GM19043 (cell line): ENCODE measurements at regions not wholly inside any gene's neighbourhood (a gene's known extent, or its start where the extent isn't known, plus 50 kb on each side); places are given as distances from the start of the nearest gene placed in this dataset.

Experiments
- ATAC-seq: cut with Tn5 transposase; IDR thresholded peaks from one replicate; pipeline ENCODE4 v1.9.1; 2021; ENCODE audit warnings: low read depth; ENCODE audit not compliant: unreplicated experiment

DNA sequence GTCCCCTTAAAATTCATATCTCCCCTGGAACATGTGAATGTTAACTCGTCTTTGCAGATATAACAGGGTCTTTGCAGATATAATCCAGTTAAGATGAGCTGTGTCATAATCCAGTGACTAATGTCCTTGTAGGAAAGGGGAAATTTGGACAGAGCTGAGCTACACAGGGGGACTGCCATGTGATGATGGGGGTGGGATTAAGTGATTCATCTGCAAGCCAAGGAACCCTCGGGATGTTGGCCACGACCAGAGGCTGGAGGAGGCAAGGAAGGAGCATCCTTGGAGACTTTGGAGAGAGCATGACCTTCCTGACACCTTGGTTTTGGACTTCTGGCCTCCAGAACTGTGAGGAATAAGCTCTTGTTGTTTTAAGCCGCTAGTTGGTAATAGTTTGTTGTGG, 153.9 kb upstream of the PCBD1 start:
- no peak for ATAC-seq

DNA sequence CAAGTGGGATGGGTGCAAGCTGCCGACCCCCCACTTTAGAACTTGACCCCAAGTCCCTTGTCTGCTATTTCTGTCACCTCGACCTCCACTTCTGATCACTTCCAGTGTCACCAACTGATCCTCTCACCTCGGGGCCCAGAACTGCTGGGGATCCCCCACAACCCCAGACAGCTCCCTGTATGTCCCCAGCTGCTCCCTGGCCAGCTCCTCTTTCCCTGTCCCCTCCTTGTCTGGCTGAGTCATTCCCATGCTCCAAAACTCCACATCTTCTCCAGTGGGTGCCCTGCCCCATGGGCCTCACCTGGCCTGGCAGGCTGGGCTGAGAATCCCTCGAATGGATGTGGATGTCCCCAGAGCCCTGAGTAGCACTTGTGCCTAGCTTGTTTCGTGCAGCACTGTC, 154.3 kb upstream of the PCBD1 start:
- ATAC-seq = no peak

DNA sequence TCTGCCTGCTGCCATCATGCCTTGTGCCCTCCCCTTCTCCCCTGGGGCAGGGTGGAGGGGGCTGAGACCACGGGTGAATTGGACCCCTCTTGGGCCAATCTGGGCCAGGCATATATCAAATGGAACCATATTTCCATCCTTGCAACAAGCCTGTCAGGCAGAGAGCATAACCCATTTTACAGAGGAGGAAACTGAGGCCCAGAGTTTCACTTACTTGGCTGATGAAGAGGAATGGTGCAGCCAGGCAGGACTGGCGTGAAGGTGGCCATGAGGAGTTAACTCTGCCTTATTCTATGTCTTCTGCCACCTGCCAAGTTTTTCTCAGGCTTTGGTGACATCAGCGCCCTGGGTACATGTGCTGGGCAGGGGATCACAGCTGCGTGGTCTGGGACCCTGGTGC, 155.5 kb upstream of the PCBD1 start:
- ATAC-seq = no peak

DNA sequence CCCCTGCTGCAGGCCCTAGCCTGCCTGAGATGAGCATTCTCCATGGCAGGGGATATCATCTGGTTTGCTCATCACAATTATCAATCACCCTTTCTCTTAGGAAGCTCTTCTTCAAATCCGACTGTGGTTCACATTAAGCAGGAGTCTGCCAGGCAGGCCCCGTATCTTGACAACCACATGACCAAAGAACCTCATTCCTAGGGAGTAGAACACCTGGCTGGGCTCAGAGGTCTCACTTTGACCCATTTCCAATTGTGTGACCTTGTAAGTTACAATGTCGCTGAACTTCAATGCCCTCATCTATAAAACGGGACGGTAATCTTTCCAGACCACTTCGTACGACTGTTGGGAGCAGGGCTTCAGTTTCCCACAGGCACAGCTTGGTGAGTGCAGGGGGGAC, 156.4 kb upstream of the PCBD1 start:
- ATAC-seq = no peak

DNA sequence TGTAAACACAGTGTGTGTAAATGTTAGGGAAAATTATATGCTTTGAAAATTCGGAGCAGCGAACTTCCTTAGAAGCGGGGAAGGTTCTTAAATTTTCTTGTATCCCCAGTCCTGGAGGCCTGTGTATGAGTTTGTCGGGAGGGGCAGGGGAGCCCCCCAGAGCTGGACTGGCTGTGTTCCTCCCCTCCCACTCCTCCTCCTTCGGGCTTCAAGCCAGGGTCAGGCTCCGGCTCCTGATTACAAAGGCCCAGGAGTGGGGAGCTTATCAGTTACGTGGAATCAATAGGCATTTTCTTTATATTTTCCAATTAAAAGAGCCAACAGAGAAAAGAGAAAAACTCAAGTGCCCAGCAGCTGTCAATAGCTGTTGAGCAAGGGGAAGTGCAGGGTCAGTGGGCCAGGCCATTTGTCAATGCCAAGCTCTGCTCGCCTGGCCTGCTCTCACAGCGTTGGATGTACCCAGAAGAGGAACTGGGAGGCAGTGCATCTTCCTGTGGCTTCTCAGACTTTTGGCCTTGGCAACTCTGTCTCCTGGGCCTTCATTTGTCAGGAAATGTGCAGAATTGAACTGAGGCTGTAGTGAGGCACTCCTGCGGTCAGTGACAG, 156.9 kb upstream of the PCBD1 start:
- ATAC-seq = no peak

DNA sequence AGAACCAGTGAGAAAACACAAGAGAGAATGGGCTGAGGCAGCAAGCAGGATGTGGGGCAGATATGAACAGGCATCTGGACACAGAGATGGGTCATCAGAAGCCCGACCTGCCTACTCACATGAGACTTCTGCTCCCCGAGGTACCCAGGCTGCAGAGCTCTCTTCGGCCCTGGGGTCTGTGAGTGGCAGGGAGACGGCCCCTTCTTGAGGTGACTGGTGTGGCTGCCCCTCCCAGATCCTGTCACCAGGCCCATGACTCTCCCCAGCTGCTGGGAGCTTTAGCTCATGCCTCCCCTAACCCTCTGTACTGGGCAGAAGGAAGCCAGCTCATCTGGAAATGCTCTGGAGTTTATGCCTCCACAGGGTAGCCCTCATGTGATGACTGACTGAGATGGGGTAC, 157.6 kb upstream of the PCBD1 start:
- no peak for ATAC-seq

DNA sequence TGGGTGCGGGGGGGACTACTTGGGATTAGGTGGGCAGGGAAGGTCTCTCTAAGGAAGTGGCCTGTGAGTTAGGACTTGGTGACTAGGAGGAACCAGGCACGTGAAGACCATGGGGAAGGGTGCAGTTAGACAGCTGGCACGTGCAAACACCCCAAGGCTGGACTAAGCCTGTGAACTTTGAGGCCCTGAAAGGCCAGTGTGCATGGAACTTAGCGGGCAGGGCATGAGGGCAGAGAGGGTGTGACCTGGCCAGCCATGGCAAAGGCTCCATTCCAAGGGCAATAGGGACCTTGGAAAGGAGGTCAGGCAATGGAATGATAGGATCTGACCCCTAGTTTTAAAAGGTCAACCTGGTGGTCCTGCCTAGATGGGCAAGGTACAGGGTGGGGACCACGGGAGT, 158.4 kb upstream of the PCBD1 start:
- ATAC-seq = no peak

DNA sequence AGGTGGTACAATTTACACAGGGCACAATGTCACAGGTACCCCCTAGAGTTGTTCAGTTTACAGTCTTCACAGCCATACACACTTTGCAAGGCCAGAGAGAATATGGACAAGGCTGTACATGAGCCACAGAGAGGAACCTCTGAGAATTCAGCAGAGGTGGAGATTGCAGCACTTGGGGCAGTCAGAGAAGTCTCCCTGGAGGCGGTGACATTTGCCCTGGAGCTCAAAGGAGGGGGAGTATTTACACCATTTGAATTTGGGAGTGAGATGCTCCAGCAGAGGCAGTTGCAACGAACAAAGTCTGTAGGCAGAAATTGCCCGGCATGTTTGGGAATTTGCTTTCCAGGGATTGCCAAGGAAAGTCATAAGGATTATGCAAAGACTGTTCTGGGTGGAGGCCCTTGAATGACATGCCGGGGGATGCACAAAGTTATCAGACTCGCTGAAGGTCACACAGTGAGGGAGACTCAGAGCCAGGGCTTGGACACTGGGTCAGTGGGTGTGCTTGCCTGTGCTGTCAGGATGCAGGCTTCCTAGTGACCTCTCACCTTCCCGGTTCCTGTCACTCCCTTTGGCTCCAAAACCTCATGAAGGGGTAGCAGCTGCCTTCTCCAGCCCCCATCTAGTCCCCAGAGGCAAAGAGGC, 160.7 kb upstream of the PCBD1 start:
- ATAC-seq = no peak

DNA sequence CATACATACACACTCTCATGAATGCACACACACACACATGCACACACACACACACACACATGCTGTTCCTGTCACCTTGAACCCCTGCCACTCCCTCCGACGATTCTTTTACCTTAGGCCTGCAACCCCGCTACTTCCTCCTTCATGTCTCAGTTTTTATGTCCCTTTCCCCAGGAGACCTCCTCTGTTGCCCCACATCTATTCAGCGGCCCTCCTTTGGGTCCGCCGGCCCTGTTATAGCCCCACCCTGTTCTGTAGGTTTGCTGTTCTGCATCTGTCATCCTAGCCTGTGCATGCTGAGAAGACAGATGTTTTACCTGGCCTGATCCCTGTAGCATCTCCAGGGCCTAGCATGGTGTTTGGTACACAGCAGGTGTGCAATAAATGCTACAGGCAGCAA, 161.6 kb upstream of the PCBD1 start:
- ATAC-seq = no peak

DNA sequence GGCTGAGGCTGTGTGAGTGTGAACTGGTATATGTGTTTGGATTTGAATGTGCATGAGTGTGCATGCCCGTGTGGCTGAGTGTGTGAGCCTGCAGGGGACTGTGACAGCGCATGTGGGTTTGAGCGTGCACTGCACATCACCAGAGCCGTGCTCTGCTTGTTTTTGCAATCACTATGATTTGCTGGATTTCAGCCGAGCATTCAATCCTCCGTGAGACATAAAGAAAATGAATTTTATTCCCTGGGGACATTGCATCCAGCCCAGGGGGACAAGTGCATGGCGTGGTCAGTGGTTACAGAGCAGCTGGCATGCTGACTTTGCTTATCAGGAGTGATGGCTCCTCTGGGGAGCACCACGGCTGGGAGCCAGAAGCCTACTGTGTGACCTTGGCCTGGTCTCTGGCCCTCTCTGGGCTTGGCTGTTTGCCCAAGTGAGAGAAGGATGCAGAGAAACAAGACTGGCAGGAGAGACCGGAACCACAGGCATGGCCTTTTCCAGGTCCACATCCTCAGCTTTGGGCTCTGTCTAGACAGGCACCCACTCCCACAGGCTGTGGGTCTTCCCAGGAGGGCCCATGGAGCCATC, 160.2 kb upstream of the UNC5B start:
- ATAC-seq = no peak

DNA sequence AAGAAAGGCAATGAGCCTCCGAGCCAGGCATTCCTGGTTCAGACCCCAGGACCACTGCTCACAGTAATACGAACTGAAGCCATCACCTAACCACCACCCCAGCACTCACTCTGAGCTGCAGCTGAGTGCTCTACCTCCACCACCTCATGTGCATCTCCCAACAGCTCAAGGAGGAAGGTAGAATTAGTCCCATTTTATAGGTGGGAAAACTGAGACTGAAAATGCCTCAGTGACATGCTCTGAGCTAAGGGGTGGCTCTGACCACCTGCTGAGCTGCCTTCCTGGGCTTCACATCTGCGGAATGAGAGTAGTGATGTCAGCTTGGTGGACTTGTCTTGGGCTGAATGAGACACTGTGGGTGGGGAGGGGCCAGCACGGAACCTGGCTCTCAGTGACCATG, 159.7 kb upstream of the UNC5B start:
- ATAC-seq = no peak

DNA sequence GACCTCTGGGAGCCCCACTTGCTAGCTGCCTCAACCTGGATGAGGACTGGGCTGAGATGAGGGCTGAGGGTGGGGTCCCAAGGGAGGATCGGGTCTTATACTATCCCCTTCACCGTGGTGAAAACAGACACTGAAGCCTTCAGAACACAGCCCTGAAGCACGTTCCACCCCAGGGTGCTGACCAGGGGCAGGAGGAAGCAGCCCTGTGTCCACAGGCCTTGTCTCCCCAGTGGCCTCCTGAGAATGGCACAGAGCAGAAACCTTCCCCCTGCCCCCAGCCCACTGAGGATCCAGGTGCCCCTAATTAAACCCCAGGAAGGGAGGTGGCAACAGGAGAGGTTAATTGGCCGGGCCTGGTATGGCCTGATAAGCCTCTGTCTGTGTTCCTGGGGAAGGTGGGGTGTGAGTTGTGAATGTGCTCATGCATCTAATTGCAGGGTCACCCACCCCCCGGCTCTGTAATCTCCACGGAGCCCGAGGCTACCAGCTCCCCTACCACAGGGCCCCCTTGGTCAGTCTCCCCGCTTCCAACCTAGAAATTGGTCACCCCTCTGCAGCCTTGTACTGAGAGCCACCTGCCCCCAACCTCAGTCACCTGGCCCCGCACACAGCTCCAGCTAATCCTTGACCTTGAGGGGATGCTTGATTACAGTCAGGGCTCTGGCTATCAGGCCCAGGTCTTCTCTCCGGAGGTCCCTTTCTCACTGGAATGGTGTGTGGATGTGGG, 159.0 kb upstream of the UNC5B start:
- ATAC-seq = no peak

DNA sequence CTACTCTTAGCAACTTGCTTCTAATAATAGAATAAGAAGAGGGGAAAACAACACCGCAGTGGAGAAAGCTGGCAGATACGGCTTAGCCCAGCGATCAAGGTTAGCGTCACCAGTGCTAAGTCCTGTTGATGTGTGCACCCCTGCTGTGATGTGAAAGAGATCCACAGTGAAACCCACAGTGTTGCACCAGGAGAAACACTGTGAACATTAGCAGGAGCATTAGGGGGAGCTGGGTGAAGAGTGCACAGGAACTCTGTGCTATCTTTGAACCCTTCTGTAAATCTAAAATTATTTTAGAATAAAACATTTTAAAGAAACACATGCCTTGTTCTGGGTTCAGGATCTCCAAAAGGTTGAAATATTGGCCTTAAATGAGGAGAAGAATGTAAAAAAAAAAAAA, 154.1 kb upstream of the UNC5B start:
- no peak for ATAC-seq

DNA sequence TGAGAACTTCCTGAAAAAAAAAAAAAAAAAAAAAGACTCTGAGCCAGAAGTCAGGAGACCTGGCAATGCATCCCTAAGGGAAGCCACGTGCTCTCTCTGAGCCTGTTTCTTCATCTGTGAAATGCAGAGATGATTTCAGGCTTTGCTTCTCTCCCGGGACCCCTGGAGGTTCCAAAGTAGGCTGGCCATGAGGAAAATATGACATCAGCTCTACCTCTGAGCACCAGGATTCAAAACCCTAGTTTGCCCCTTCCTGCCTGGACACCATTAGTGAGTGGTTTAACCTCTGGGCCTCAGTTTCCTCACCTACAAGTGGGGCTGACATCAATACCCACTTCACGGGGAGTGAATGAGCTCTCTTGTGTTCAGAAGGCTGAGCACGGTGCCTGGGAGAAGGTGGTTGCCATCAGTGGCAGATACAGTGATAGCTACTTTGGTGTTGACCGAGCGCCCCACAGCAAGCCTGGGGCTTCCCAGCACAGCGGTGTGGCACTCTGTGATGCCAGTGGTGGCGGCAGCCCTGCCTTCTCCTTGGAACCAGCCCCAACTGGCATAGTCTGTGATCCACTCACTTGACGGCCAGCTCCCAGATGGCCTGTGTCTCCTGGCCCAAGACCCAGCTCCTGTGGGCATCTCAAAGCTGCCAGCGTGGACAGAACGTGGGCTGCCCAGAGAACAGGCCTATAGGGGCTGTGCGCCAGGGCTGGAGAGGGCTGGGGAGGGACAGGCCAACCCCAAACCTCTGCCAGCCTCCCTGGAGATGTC, 153.1 kb upstream of the UNC5B start:
- no peak for ATAC-seq

DNA sequence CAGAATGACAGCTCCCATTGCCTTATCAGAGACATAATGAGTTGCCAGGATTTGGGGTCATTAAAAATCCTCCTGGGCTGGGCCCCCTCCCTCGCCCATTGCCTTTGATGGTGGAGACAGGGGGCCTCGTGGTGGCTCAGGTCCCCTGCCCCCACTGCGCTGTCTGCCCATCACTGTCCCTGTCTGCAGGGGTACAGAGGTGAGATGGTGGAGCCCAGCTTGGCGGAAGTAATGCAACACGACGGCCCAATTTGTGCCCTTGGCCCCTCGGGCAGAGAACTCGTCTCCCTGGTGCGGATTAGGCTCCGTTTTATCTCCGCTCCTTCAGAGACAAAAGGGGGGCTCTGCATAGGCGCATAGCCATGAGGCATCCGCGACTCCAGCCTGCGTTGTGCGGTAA, 152.4 kb upstream of the UNC5B start:
- no peak for ATAC-seq

DNA sequence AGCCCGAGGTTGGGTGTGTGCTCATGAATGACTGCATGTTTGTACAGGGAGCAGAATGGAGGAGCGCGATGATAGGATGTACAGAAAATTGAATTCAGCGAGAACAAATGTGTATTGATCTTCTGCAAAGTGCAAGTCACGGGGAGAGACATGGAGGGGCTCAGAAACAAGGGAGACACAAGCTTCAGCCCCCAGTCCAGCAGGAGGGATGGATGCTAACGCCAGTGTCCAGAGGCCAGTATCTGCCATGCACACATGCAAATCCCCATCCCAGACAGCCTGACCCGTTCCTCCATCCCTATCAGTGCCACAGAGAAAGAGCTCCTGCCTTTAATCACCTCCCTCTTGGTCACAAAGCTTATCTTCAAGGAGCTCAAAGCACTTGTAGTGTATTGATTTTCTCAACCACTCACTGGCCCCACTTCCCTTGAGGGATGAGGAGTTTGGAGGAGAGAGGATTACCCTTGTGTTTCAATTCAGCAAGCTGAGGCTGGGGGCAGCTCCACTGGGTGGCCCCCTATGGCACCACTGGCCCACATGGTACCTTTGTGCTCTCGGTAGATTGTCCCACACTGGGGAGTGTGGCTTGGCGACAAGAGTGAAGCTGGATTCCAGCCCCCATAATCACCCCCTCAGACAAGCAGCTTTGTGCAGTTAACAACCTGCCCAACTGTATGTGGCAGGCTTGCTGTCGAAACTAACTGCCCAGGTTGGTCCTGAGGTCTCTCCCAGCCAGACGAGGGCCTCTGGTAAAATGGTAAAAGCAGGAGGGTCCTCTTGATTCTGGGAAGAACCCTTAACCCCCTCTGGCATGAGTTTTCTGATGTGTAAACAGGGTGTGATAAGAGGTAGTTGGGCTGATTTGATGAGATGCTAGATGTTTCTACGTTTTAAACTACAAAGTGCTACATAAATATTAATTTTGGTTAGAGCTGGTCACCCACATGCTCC, 151.6 kb upstream of the UNC5B start:
- ATAC-seq = no peak

DNA sequence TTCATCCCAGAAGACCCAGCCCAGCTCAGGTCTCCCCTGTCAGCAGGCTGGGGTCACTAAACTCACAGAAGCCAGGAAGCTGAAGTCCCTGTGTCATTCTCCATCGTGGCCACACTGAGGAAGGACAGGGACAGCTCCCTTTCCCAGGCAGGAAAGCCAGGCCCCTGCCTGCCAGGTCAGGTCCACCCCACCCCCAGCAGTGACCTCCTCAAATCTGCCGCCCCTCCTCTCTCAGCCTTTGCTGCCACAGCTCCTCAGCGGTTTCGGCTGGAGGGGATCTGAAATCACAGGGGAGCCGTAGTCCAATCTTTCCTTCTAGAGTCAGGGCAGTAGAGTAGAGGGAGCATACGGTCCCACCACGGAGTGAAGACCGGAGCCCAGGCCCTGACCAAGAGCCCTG, 150.9 kb upstream of the UNC5B start:
- no peak for ATAC-seq

DNA sequence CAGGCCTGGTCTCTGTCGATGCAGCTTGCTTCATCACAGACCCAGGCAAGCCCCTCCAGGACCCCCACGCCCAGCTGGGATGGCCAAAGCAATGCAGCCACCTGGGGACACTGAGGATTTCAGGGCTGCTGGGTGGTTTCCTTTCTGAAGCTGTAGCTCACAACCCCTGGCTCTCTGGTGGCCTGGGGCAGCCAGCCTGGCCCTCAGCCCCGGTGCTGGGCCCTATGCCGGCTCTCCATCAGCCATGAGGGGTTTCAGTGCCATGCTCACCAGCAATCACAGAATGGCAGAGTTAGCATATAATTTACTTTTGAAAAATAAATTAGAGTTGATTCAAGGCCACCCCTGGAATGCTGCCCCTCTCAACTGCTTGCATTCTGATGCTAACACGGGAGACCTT, 150.2 kb upstream of the UNC5B start:
- ATAC-seq = no peak

DNA sequence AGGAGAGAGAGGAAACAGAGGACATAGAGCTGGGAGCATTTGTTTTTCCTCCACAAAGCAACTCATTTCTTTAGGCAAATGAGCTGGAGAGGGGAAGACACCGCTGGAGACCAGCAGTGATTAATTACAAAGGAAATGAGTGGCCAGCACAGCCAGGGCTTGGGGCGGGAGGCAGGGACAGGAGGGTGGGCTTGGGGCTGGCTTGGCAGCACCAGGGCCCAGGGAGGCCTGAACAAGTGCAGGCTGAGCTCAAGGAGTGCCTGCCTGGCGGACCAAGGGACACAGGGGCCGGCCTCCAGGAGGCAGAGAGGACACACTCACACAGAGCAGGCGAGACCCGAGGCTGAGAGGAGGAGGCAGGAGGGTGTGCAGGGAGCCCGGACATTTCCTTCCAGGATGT, 149.0 kb upstream of the UNC5B start:
- ATAC-seq = no peak
